GM23338 (cell line): ENCODE measurements at regions not wholly inside any gene's neighbourhood (a gene's known extent, or its start where the extent isn't known, plus 50 kb on each side); places are given as distances from the start of the nearest gene placed in this dataset.
"Not testable (repeated sequence)": the region's sequence is repeated elsewhere in the genome, so short reads cannot be mapped to it uniquely, and the experiment has no call there.

Experiments used
- ATAC-seq: fragments of 200-7000 bp; cut with Tn5 transposase; 3 replicates; pipeline ENCODE4 v1.9.1; 2020
- DNase-seq: peaks from one replicate; pipeline ENCODE4 v3.0.0-alpha.2; 2015; ENCODE audit warnings: low spot score
- H2AFZ ChIP-seq: fragments of 200-600 bp; sonication (generic); 2 replicates; pipeline ENCODE4 v1.8.0; 2016; ENCODE audit warnings: antibody characterized with exemption, mild to moderate bottlenecking, moderate library complexity
- H3F3A ChIP-seq: fragments of 200-600 bp; sonication (generic); replicated peaks from 2 replicates; pipeline ENCODE4 v1.8.0; 2017; ENCODE audit warnings: antibody characterized with exemption, mixed run types, low read depth
- H3K27ac ChIP-seq: fragments of 200-600 bp; sonication (generic); 2 replicates; pipeline ENCODE4 v1.6.1; 2016; ENCODE audit warnings: low read depth
- H3K27me3 ChIP-seq: fragments of 200-600 bp; sonication (generic); 2 replicates; pipeline ENCODE4 v1.8.0; 2016; ENCODE audit warnings: mild to moderate bottlenecking, mixed run types, moderate library complexity; ENCODE audit not compliant: insufficient read depth
- H3K36me3 ChIP-seq: fragments of 200-600 bp; sonication (generic); 2 replicates; pipeline ENCODE4 v1.8.0; 2016; ENCODE audit warnings: mild to moderate bottlenecking; ENCODE audit not compliant: insufficient read depth
- H3K4me1 ChIP-seq: fragments of 200-600 bp; sonication (generic); 2 replicates; pipeline ENCODE4 v1.8.0; 2016; ENCODE audit warnings: mild to moderate bottlenecking, moderate library complexity; ENCODE audit not compliant: insufficient read depth
- H3K4me2 ChIP-seq: fragments of 200-600 bp; sonication (generic); 2 replicates; pipeline ENCODE4 v1.7.1; 2017; ENCODE audit warnings: mixed run types
- H3K4me3 ChIP-seq: fragments of 200-600 bp; sonication (generic); 2 replicates; pipeline ENCODE4 v1.6.1; 2016; ENCODE audit warnings: mixed run types
- H3K79me2 ChIP-seq: fragments of 200-600 bp; sonication (generic); replicated peaks from 2 replicates; pipeline ENCODE4 v1.8.0; 2017; ENCODE audit warnings: mild to moderate bottlenecking; ENCODE audit not compliant: insufficient read depth
- H3K9me2 ChIP-seq: fragments of 200-600 bp; sonication (generic); 2 replicates; pipeline ENCODE4 v1.8.0; 2017; ENCODE audit not compliant: insufficient read depth
- H4K20me1 ChIP-seq: fragments of 200-600 bp; sonication (generic); replicated peaks from 2 replicates; pipeline ENCODE4 v1.8.0; 2017; ENCODE audit warnings: mild to moderate bottlenecking; ENCODE audit not compliant: insufficient read depth
- H3K27ac Mint-ChIP-seq: 2 replicates; pipeline ENCODE4 v1.8.0; 2020; ENCODE audit warnings: inconsistent platforms, mild to moderate bottlenecking, moderate library complexity, mixed read lengths
- H3K27me3 Mint-ChIP-seq: 3 replicates; pipeline ENCODE4 v1.8.0; 2022; ENCODE audit warnings: low read depth, mild to moderate bottlenecking, moderate library complexity, mixed read lengths, inconsistent platforms; ENCODE audit not compliant: insufficient read depth, poor library complexity
- H3K36me3 Mint-ChIP-seq: 3 replicates; pipeline ENCODE4 v1.8.0; 2021; ENCODE audit warnings: low read depth, mild to moderate bottlenecking, inconsistent platforms, moderate library complexity, mixed read lengths
- H3K4me1 Mint-ChIP-seq: 3 replicates; pipeline ENCODE4 v1.8.0; 2020; ENCODE audit warnings: mild to moderate bottlenecking, inconsistent platforms, mixed read lengths
- H3K4me3 Mint-ChIP-seq: 3 replicates; pipeline ENCODE4 v1.8.0; 2021; ENCODE audit warnings: moderate library complexity, mild to moderate bottlenecking, inconsistent platforms, mixed read lengths
- H3K9me3 Mint-ChIP-seq: 3 replicates; pipeline ENCODE4 v1.8.0; 2020; ENCODE audit warnings: moderate library complexity, mild to moderate bottlenecking, inconsistent platforms, mixed read lengths
- CREB1 ChIP-seq: fragments of 250-450 bp; sonication (Bioruptor Pico); IDR thresholded peaks from 2 replicates; pipeline ENCODE4 v1.5.0; 2020; ENCODE audit warnings: low read depth, mild to moderate bottlenecking, moderate library complexity
- CTCF ChIP-seq, 2 experiments: fragments of 200-600 bp in 1 of 2; sonication (generic) in 1 of 2; conservative IDR thresholded peaks; 2 replicates each; pipeline versions ENCODE4 v1.5.1 to v1.6.1; 2016 to 2017; ENCODE audit warnings: antibody characterized with exemption in 2 of 2, low read depth in 2 of 2, mild to moderate bottlenecking in 2 of 2, moderate library complexity in 1 of 2
- ETS1 ChIP-seq: IDR thresholded peaks from 2 replicates; pipeline ENCODE4 v1.6.1; 2016; ENCODE audit warnings: antibody characterized with exemption
- EZH2 ChIP-seq: fragments of 200-600 bp; sonication (generic); IDR thresholded peaks from one replicate; pipeline ENCODE4 v1.8.0; 2017; ENCODE audit warnings: antibody characterized with exemption, mild to moderate bottlenecking, low read depth; ENCODE audit not compliant: unreplicated experiment
- EZH2phosphoT487 ChIP-seq: fragments of 200-600 bp; sonication (generic); IDR thresholded peaks from one replicate; pipeline ENCODE4 v1.8.1; 2018; ENCODE audit warnings: antibody characterized with exemption; ENCODE audit not compliant: unreplicated experiment
- JUNB ChIP-seq: IDR thresholded peaks from one replicate; pipeline ENCODE4 v1.6.1; 2016; ENCODE audit warnings: antibody characterized with exemption; ENCODE audit not compliant: unreplicated experiment
- NANOG ChIP-seq: IDR thresholded peaks from 2 replicates; pipeline ENCODE4 v1.6.1; 2016; ENCODE audit warnings: antibody characterized with exemption, borderline replicate concordance
- POLR2AphosphoS5 ChIP-seq: IDR thresholded peaks from 2 replicates; pipeline ENCODE4 v1.6.1; 2016; ENCODE audit warnings: antibody characterized with exemption, low read depth
- REST ChIP-seq: IDR thresholded peaks from one replicate; pipeline ENCODE4 v1.6.1; 2018; ENCODE audit warnings: antibody characterized with exemption; ENCODE audit not compliant: unreplicated experiment
- STAT1 ChIP-seq: IDR thresholded peaks from one replicate; pipeline ENCODE4 v1.6.1; 2016; ENCODE audit warnings: antibody characterized with exemption; ENCODE audit not compliant: unreplicated experiment
- ZNF114 ChIP-seq: fragments of 250-450 bp; sonication (Bioruptor Pico); IDR thresholded peaks from 2 replicates; pipeline ENCODE4 v1.5.0; 2020; ENCODE audit warnings: mild to moderate bottlenecking, moderate library complexity
- ZNF331 ChIP-seq: fragments of 250-450 bp; sonication (Bioruptor Pico); IDR thresholded peaks from 2 replicates; pipeline ENCODE4 v1.5.0; 2020; ENCODE audit warnings: low read depth, mild to moderate bottlenecking, moderate library complexity

GRCh38 chr1:244297616-244298015 is 154.1 kb downstream of the ADSS2 start:
- Mint-ChIP-seq H3K36me3 (no peaks in the 10 kb centered on the region), H3K4me3 (no peak overlapping the region), H3K4me1 (peaks cover 4% of the 10 kb centered on the region; the same call in 1 of the 3 replicates), H3K9me3 (no peaks in the 10 kb centered on the region), H3K27me3 (peaks cover 2% of the 10 kb centered on the region), H3K27ac (no peak overlapping the region)
- Histone ChIP-seq H2AFZ (no peak overlapping the region), H3K27me3 (no peaks in the 10 kb centered on the region), H3K4me1 (no peaks in the 10 kb centered on the region), H3K36me3 (no peaks in the 10 kb centered on the region), H4K20me1 (no peaks in the 10 kb centered on the region), H3K79me2 (no peaks in the 10 kb centered on the region), H3K4me3 (no peak overlapping the region), H3K4me2 (no peak overlapping the region), H3F3A (no peaks in the 10 kb centered on the region), H3K27ac (no peak overlapping the region), H3K9me2 (no peaks in the 10 kb centered on the region)
- TF ChIP-seq ETS1 (no peak), NANOG (no peak), JUNB (no peak), ZNF114 (CRISPR knock-in tag) (no peak), ZNF331 (no peak), EZH2phosphoT487 (no peak), REST (no peak), CTCF (conservative IDR thresholded peaks at IDR 0.05; ENCODE audit: low read depth in 2 of 2) (no peak), EZH2 (no peak), STAT1 (no peak), CREB1 (CRISPR knock-in tag) (no peak), POLR2AphosphoS5 (no peak)
- no peak for ATAC-seq
- no peak for DNase-seq

- H3K4me2 ChIP-seq, H3K79me2 ChIP-seq, H3K4me3 ChIP-seq, H3K36me3 ChIP-seq, H3K27me3 ChIP-seq, H2AFZ ChIP-seq, H3K27ac Mint-ChIP-seq, DNase-seq, ATAC-seq, H3K27ac ChIP-seq, H3K9me3 Mint-ChIP-seq, H3F3A ChIP-seq, H3K36me3 Mint-ChIP-seq, H3K4me3 Mint-ChIP-seq, H3K4me1 ChIP-seq, H4K20me1 ChIP-seq, H3K9me2 ChIP-seq, H3K27me3 Mint-ChIP-seq: not testable (repeated sequence)
- H3K4me1 Mint-ChIP-seq: peaks cover 12% of the 10 kb centered on the region
Observed at GRCh38 chr1:244300029-244300375, 151.7 kb downstream of the ADSS2 start.
